ENCODE measurements at regions not wholly inside any gene's neighbourhood (a gene's known extent, or its start where the extent isn't known, plus 50 kb on each side); places are given as distances from the start of the nearest gene placed in this dataset.

DNA sequence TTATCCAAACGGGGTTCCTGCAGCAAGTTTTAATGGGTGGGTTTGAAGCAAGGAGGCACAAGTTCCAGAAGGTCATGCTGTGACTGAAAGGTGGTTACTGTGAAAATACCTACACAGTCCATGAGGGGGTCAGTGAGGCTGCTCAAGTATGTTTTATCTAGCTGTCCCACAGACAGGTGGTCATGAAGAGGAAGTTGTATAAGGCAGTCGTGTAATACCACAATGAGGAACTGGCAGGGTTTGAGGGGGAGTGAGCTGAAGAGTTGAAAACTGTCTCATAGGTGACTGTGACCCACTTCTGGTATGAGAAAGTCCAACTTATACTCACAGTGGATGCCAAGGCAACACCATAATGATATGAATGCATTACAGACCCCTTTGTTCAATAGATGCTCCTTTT, 856.8 kb downstream of the OTOL1 start:
- Mint-ChIP-seq H3K27ac (no peak overlapping the region), H3K9me3 (no peaks in the 10 kb centered on the region), H3K4me1 (peaks cover 4% of the 10 kb centered on the region), H3K4me3 (no peak overlapping the region), H3K27me3 (ENCODE audit: low read depth) (no peaks in the 10 kb centered on the region), H3K36me3 (no peaks in the 10 kb centered on the region)
- TF ChIP-seq, protein P1, sequence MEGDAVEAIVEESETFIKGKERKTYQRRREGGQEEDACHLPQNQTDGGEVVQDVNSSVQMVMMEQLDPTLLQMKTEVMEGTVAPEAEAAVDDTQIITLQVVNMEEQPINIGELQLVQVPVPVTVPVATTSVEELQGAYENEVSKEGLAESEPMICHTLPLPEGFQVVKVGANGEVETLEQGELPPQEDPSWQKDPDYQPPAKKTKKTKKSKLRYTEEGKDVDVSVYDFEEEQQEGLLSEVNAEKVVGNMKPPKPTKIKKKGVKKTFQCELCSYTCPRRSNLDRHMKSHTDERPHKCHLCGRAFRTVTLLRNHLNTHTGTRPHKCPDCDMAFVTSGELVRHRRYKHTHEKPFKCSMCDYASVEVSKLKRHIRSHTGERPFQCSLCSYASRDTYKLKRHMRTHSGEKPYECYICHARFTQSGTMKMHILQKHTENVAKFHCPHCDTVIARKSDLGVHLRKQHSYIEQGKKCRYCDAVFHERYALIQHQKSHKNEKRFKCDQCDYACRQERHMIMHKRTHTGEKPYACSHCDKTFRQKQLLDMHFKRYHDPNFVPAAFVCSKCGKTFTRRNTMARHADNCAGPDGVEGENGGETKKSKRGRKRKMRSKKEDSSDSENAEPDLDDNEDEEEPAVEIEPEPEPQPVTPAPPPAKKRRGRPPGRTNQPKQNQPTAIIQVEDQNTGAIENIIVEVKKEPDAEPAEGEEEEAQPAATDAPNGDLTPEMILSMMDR (IDR thresholded peaks at IDR 0.05; ENCODE audit: unreplicated experiment): no peak
- DNase-seq (ENCODE audit: low spot score in 2 of 2, unreplicated experiment in 2 of 2): no peak

DNA sequence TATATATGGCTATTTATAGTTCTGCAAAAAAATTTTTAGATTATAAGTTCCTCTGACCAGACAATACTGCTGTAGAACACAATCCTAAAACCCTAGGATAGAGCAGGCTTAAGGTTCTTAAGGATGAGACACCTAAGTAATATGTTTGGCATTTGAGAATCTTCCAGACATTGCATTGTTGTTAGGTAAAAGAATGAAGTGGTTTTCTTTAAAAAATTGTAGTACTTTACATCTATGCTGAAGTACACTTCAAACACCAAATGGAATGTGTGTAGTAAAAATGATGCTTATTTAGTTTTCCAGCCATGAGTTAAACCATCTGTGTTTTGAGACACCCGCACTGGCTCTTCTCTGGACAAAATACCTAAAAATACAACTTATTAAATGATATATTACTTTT, 857.7 kb downstream of the OTOL1 start:
- Mint-ChIP-seq H3K4me1 (no peaks in the 10 kb centered on the region), H3K9me3 (no peaks in the 10 kb centered on the region), H3K27ac (no peak overlapping the region), H3K4me3 (no peak overlapping the region), H3K36me3 (no peaks in the 10 kb centered on the region), H3K27me3 (ENCODE audit: low read depth) (no peaks in the 10 kb centered on the region)
- TF ChIP-seq, protein P1 (IDR thresholded peaks at IDR 0.05; ENCODE audit: unreplicated experiment): no peak
- DNase-seq (ENCODE audit: low spot score in 2 of 2, unreplicated experiment in 2 of 2): no peak

DNA sequence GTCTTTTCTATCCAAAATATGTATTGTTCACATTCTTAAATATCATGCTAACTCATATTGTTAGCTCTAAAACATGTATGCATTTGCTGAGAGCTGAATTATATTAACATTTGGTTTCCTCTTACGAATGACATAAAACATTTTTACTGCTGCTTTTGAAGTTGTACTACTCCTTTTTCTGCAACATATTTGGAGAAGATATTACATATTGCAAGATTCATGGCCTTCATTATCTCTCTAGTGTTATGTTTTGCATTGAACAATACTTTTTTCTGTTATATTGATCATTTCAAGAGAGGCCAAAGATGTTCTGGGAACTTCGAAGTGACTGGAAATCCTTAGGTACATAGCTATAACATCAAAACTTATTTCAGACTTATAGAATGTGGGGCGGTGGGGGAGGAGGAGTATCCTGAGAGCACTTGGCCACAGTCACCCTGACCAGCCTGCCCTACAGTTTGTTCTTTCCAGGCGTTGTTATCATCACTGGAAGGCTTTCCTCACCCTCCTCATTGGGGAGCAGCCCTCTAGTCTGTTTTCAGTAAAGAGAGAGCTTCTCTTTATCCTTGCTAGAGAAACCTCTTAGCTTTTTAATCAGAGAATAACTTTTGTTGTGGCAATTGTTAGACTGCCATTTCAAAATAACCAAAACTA, 868.6 kb downstream of the OTOL1 start:
- DNase-seq (ENCODE audit: low spot score in 2 of 2, unreplicated experiment in 2 of 2): no peak
- Mint-ChIP-seq H3K4me1 (peaks cover 45% of the 10 kb centered on the region), H3K27me3 (ENCODE audit: low read depth) (no peaks in the 10 kb centered on the region), H3K36me3 (no peaks in the 10 kb centered on the region), H3K9me3 (no peaks in the 10 kb centered on the region), H3K27ac (peak overlapping the region; percentile 61), H3K4me3 (no peak overlapping the region)
- TF ChIP-seq, protein P1 (IDR thresholded peaks at IDR 0.05; ENCODE audit: unreplicated experiment): no peak

DNA sequence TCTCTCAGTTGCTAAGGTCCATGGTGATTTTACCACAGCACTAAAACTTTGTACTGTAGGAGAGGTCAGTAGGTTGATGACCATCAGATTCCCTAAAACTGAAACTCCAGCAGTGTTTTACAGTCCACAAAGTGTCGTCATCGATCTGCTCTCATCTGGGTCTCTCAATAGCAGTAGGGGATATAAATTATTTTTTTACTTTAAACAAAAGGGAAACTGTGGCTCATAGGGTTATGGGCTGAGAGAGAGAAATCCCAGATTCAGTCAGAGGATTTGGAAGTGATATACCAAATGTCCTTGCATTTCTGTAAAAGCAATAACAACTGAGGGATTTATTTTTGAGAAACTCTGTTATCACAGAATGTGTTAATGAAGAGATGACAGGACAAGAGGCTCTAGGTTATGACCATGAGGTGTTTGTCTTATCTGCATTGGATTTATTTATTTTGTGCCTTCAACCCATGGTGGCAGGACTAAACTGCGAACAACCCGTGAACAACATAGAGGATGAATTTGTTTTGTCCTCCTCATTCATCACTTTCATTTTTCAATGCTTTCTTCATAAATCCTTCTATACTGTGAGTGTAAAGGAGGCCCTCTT, 869.7 kb downstream of the OTOL1 start:
- no peak for DNase-seq (ENCODE audit: low spot score in 2 of 2, unreplicated experiment in 2 of 2)
- H3K36me3 Mint-ChIP-seq: no peaks in the 10 kb centered on the region
- H3K4me3 Mint-ChIP-seq: no peak overlapping the region
- TF ChIP-seq, protein P1 (IDR thresholded peaks at IDR 0.05; ENCODE audit: unreplicated experiment): no peak
- no peaks in the 10 kb centered on the region for H3K27me3 Mint-ChIP-seq (ENCODE audit: low read depth)
- H3K9me3 Mint-ChIP-seq: no peaks in the 10 kb centered on the region
- peaks cover 45% of the 10 kb centered on the region for H3K4me1 Mint-ChIP-seq
- peak overlapping the region; percentile 21 for H3K27ac Mint-ChIP-seq

DNA sequence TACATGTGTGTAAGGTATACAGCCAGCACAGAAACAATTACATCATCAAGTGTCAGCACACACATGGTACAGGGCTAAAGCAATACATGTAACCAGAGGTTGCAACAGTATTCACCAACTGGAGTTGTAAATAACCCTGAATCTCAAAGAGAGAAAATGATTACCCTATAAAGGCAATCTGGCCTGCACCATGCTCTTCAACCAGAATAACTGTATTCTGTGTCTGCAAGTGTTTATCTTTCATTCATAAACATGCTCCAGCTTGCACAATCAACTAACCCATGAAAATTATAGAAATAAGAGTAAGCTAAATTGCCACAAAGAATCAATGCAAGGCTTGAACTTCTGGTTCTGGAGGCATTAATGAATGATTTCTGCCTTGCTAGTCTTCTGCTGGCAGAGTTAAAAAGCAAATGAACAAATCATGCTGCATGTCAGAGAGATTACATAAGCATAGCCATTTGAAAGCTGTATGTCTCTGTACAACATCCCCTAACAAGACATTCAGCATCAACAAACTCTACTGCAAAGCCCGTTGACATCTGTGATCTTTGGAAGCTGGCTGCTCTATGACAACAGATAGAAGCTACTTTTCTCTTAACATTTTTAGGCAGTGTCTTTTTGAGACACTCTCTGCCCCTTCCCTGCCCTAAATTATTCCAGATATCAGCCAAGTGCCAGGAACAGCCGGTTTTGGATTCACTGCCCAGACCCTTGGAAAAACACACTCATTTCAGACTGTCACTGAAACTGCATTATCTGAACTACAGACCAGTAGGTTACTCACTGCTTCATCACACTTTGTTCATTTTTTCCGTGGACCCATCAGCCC, 871.0 kb downstream of the OTOL1 start:
- Mint-ChIP-seq H3K4me1 (peaks cover 45% of the 10 kb centered on the region), H3K9me3 (peaks cover under 1% of the 10 kb centered on the region), H3K4me3 (no peak overlapping the region), H3K27me3 (ENCODE audit: low read depth) (no peaks in the 10 kb centered on the region), H3K27ac (peak overlapping the region; percentile 31), H3K36me3 (no peaks in the 10 kb centered on the region)
- TF ChIP-seq, protein P1 (IDR thresholded peaks at IDR 0.05; ENCODE audit: unreplicated experiment): no peak
- no peak for DNase-seq (ENCODE audit: low spot score in 2 of 2, unreplicated experiment in 2 of 2)

All from mesothelial cell of epicardium (in vitro differentiated cells).